Lower leg skin (tissue), 3 donors: ENCODE measurements at regions not wholly inside any gene's neighbourhood (a gene's known extent, or its start where the extent isn't known, plus 50 kb on each side); places are given as distances from the start of the nearest gene placed in this dataset.

Experiments used
- POLR2A ChIP-seq, 2 donors: fragments of 450-650 bp; IDR thresholded peaks; one replicate each; pipeline ENCODE4 v1.6.1; 2016 to 2017; ENCODE audit warnings: antibody characterized with exemption in 2 of 2, mild to moderate bottlenecking in 1 of 2, moderate library complexity in 1 of 2
- TF ChIP-seq, protein P1 (sequence below), 3 donors: fragments of 450-650 bp; IDR thresholded peaks; one replicate each; pipeline ENCODE4 v1.5.1; 2016; ENCODE audit warnings: antibody characterized with exemption in 3 of 3, mild to moderate bottlenecking in 3 of 3, moderate library complexity in 2 of 3

DNA sequence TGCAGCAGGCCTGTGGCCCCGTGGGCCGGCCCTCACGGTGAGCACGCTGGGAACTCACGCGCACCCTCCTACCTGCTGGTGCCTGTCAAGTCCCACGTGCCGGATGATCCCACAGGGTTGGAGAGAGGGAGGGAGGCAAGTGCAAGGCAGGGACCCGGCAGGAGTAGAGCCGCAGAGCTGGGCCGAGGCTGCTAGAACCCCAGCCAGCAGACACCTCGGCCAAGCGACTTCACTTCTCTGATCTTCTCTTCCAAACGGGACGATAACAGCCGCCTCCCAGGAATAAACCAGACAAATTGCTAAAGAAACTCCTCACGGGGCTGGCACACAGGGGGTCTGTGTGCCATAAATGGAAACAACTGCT is 1232.8 kb downstream of the TBC1D22A start:
- TF ChIP-seq, protein P1, sequence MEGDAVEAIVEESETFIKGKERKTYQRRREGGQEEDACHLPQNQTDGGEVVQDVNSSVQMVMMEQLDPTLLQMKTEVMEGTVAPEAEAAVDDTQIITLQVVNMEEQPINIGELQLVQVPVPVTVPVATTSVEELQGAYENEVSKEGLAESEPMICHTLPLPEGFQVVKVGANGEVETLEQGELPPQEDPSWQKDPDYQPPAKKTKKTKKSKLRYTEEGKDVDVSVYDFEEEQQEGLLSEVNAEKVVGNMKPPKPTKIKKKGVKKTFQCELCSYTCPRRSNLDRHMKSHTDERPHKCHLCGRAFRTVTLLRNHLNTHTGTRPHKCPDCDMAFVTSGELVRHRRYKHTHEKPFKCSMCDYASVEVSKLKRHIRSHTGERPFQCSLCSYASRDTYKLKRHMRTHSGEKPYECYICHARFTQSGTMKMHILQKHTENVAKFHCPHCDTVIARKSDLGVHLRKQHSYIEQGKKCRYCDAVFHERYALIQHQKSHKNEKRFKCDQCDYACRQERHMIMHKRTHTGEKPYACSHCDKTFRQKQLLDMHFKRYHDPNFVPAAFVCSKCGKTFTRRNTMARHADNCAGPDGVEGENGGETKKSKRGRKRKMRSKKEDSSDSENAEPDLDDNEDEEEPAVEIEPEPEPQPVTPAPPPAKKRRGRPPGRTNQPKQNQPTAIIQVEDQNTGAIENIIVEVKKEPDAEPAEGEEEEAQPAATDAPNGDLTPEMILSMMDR (IDR thresholded peaks at IDR 0.05), result no peak
- no peak for TF ChIP-seq POLR2A (IDR thresholded peaks at IDR 0.05)
